ENCODE measurements at regions not wholly inside any gene's neighbourhood (a gene's known extent, or its start where the extent isn't known, plus 50 kb on each side); places are given as distances from the start of the nearest gene placed in this dataset.
"Not testable (repeated sequence)": the region's sequence is repeated elsewhere in the genome, so short reads cannot be mapped to it uniquely, and the experiment has no call there.

DNA sequence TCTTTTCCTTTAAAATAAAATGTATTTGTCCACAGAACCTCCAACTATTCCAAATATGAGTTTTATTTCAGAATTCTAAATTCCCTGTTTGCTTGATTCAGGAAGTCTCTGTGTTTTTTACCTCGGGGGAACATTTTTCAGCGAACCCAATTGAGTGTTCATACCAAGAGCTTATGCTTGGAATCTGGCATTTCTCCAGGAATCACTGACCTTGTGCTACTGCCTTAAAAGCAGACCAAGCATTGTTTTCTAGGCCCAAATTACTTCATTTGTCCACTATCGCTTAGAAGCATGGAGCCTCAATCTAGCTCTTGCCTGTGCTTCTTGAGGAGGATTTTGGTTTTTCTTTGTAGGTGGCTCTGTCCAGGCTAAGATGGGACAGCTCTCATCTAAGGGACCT is 59.4 kb downstream of the EBLN1 start:
- no peak overlapping the region for H3K4me3 Mint-ChIP-seq
- H3K27me3 Mint-ChIP-seq (ENCODE audit: low read depth), result no peaks in the 10 kb centered on the region
- H3K4me1 Mint-ChIP-seq (ENCODE audit: low read depth), result peaks cover 9% of the 10 kb centered on the region
- H3K9me3 Mint-ChIP-seq, result peaks cover 0 to 5% of the 10 kb centered on the region in 2 donors
- H3K27ac Mint-ChIP-seq, result no peak overlapping the region
- H3K36me3 Mint-ChIP-seq (ENCODE audit: insufficient read depth in 2 of 2), result no peaks in the 10 kb centered on the region
- no peak for ATAC-seq (replicated peaks in 1 of 2)
- no peak for DNase-seq

DNA sequence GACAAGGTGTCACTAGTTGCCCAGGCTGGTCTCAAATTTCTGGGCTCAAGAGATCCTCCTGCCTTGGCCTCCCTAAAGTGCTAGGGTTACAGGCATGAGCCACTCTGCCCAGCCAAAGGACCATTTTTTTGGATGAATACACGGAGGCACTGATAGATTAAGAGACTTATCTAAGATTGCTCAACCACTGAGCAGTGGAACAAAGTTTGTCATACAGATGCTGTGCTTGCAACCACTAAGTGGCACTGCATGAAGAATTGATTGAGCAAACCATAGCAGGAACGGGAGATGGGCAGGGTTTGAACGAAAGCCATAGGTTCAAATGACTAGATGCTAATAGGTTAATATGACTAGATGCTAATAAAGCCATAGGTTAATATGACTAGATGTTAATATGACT is 61.1 kb downstream of the EBLN1 start:
- peaks cover under 1% of the 10 kb centered on the region for H3K27me3 Mint-ChIP-seq (ENCODE audit: low read depth)
- DNase-seq (no peak), ATAC-seq (replicated peaks in 1 of 2) (no peak)
- no peak overlapping the region for H3K27ac Mint-ChIP-seq
- H3K4me3 Mint-ChIP-seq, result no peak overlapping the region
- H3K4me1 Mint-ChIP-seq (ENCODE audit: low read depth), result peaks cover 9% of the 10 kb centered on the region
- peaks cover 1% of the 10 kb centered on the region in 2 donors for H3K36me3 Mint-ChIP-seq (ENCODE audit: insufficient read depth in 2 of 2)
- peaks cover 2 to 4% of the 10 kb centered on the region in 2 donors for H3K9me3 Mint-ChIP-seq

GRCh38 chr10:22152403-22152802 is 65.4 kb downstream of the EBLN1 start:
- H3K9me3 Mint-ChIP-seq, result peaks cover 7 to 8% of the 10 kb centered on the region in 2 donors
- DNase-seq (no peak), ATAC-seq (replicated peaks in 1 of 2) (no peak)
- H3K4me1 Mint-ChIP-seq (ENCODE audit: low read depth), result no peaks in the 10 kb centered on the region
- no peak overlapping the region for H3K4me3 Mint-ChIP-seq
- H3K27me3 Mint-ChIP-seq (ENCODE audit: low read depth), result peaks cover 28% of the 10 kb centered on the region
- H3K27ac Mint-ChIP-seq, result no peak overlapping the region
- peaks cover 1 to 4% of the 10 kb centered on the region in 2 donors for H3K36me3 Mint-ChIP-seq (ENCODE audit: insufficient read depth in 2 of 2)

DNA sequence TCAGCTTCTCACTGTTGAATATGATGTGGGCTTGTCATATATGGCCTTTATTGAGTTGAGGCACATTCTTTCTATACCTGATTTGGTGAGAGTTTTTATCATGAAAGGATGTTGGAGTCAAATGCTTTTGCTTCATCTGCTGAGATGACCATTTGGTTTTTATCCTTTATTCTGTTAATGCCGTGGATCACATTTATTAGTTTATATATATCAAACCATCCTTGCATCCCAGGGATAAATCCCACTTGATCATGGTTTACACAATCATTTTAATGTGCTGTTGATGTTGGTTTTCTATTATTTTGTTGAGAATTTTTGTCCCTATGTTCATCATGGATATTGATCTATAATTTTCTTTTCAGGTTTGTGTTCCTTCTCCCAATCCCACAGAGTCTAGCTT is 67.0 kb downstream of the EBLN1 start:
- no peak for DNase-seq
- ATAC-seq (replicated peaks in 1 of 2), result no peak
- Mint-ChIP-seq H3K36me3 (ENCODE audit: insufficient read depth in 2 of 2) (peaks cover 1 to 4% of the 10 kb centered on the region in 2 donors), H3K4me3 (no peak overlapping the region), H3K4me1 (ENCODE audit: low read depth) (no peaks in the 10 kb centered on the region), H3K27me3 (ENCODE audit: low read depth) (peaks cover 37% of the 10 kb centered on the region), H3K27ac (no peak overlapping the region), H3K9me3 (peaks cover 7 to 12% of the 10 kb centered on the region in 2 donors)

DNA sequence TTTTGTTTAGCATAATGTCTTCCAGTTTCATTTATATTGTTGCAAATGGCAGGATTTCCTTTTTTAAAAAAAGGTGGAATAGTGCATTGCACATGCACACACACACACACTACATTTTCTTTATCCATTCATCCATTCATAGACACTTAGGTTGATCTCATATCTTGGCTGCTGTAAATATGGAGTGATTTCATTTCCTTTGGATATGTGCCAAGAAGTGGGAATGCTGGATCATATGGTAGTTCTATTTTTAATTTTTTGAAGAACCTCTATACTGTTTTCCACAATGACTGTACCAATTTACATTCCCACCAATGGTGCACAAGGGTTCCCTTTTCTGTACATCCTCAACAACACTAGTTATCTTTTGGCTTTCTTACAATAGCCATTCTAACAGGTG is 68.9 kb downstream of the EBLN1 start:
- Mint-ChIP-seq H3K4me3 (no peak overlapping the region), H3K4me1 (ENCODE audit: low read depth) (no peaks in the 10 kb centered on the region), H3K27ac (no peak overlapping the region), H3K36me3 (ENCODE audit: insufficient read depth in 2 of 2) (peaks cover 1 to 4% of the 10 kb centered on the region in 2 donors), H3K9me3 (peaks cover 7 to 12% of the 10 kb centered on the region in 2 donors), H3K27me3 (ENCODE audit: low read depth) (peaks cover 37% of the 10 kb centered on the region)
- no peak for DNase-seq
- ATAC-seq (replicated peaks in 1 of 2), result no peak

GRCh38 chr10:22145873-22146272 is 71.9 kb downstream of the EBLN1 start:
- not testable (repeated sequence) for ATAC-seq (replicated peaks in 1 of 2); H3K4me1 Mint-ChIP-seq (ENCODE audit: low read depth); H3K36me3 Mint-ChIP-seq (ENCODE audit: insufficient read depth in 2 of 2); H3K9me3 Mint-ChIP-seq; DNase-seq; H3K4me3 Mint-ChIP-seq; H3K27ac Mint-ChIP-seq
- peaks cover 28% of the 10 kb centered on the region for H3K27me3 Mint-ChIP-seq (ENCODE audit: low read depth)

DNA sequence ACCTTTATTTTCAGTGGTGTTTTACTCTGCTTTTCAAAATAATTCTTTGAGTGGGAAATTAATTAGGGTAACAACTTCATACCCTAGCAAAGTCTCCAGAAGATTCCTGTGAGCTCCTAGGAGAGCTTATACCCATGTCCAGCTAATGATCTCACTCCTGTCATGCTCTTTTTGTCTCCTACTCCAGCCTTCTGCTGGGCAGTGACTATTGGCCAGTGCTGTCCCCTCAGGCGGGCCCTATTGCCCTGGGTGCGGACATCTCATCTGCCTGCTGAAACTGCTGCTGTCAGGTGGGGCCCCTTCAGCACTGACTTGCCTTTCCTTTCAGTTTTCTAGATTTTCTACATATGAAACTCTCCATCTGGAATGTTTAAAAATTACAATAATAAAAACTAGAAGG is 80.3 kb downstream of the EBLN1 start:
- H3K4me1 Mint-ChIP-seq (ENCODE audit: low read depth), result peaks cover 12% of the 10 kb centered on the region
- no peak for ATAC-seq (replicated peaks in 1 of 2)
- peaks cover 8% of the 10 kb centered on the region for H3K27me3 Mint-ChIP-seq (ENCODE audit: low read depth)

GRCh38 chr10:22135591-22135990 is 82.2 kb downstream of the EBLN1 start:
- DNase-seq, result no peak
- Mint-ChIP-seq H3K36me3 (ENCODE audit: insufficient read depth in 2 of 2) (no peaks in the 10 kb centered on the region), H3K27me3 (ENCODE audit: low read depth) (peaks cover 8% of the 10 kb centered on the region), H3K9me3 (no peaks in the 10 kb centered on the region), H3K27ac (no peak overlapping the region), H3K4me1 (ENCODE audit: low read depth) (peaks cover 12% of the 10 kb centered on the region), H3K4me3 (no peak overlapping the region)
- ATAC-seq (replicated peaks in 1 of 2), result no peak

More for the DNA sequence above, 80.3 kb downstream of the EBLN1 start:
- no peak for DNase-seq
- no peaks in the 10 kb centered on the region for H3K9me3 Mint-ChIP-seq
- no peak overlapping the region for H3K27ac Mint-ChIP-seq
- no peak overlapping the region for H3K4me3 Mint-ChIP-seq
- no peaks in the 10 kb centered on the region for H3K36me3 Mint-ChIP-seq (ENCODE audit: insufficient read depth in 2 of 2)

GRCh38 chr10:22133749-22134624 is 83.8 kb downstream of the EBLN1 start:
- H3K27me3 Mint-ChIP-seq (ENCODE audit: low read depth), result peaks cover 15% of the 10 kb centered on the region
- H3K36me3 Mint-ChIP-seq (ENCODE audit: insufficient read depth in 2 of 2), result peaks cover 2 to 4% of the 10 kb centered on the region in 2 donors
- DNase-seq, result no peak
- peaks cover 1 to 2% of the 10 kb centered on the region in 2 donors for H3K9me3 Mint-ChIP-seq
- H3K27ac Mint-ChIP-seq, result no peak overlapping the region
- H3K4me1 Mint-ChIP-seq (ENCODE audit: low read depth), result peaks cover 12% of the 10 kb centered on the region
- no peak overlapping the region for H3K4me3 Mint-ChIP-seq
- no peak for ATAC-seq (replicated peaks in 1 of 2)

- not testable (repeated sequence) for ATAC-seq (replicated peaks in 1 of 2)
These were observed 87.0 kb downstream of the EBLN1 start for GRCh38 chr10:22130824-22131223.

DNA sequence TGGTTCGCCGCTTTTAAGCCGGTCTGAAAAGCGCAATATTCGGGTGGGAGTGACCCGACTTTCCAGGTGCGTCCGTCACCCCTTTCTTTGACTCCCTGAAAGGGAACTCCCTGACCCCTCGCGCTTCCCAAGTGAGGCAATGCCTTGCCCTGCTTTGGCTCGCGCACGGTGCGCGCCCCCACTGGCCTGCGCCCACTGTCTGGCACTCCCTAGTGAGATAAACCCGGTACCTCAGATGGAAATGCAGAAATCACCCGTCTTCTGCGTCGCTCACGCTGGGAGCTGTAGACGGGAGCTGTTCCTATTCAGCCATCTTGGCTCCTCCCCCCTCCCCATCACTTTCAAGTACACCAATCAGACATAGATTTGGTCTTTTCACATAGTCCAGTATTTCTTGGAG is 88.2 kb downstream of the EBLN1 start:
- not testable (repeated sequence) for DNase-seq; ATAC-seq (replicated peaks in 1 of 2); H3K27ac Mint-ChIP-seq; H3K9me3 Mint-ChIP-seq; H3K36me3 Mint-ChIP-seq (ENCODE audit: insufficient read depth in 2 of 2); H3K4me3 Mint-ChIP-seq
- peaks cover 12% of the 10 kb centered on the region for H3K4me1 Mint-ChIP-seq (ENCODE audit: low read depth)
- H3K27me3 Mint-ChIP-seq (ENCODE audit: low read depth), result peaks cover 15% of the 10 kb centered on the region

More at GRCh38 chr10:22130824-22131223, 87.0 kb downstream of the EBLN1 start:
- H3K4me1 Mint-ChIP-seq (ENCODE audit: low read depth), result peaks cover 12% of the 10 kb centered on the region
- not testable (repeated sequence) for H3K9me3 Mint-ChIP-seq; H3K27ac Mint-ChIP-seq; H3K4me3 Mint-ChIP-seq; DNase-seq; H3K36me3 Mint-ChIP-seq (ENCODE audit: insufficient read depth in 2 of 2)
- H3K27me3 Mint-ChIP-seq (ENCODE audit: low read depth), result peaks cover 15% of the 10 kb centered on the region

GRCh38 chr10:22121181-22121580 is 96.6 kb downstream of the EBLN1 start:
- not testable (repeated sequence) for DNase-seq; H3K27ac Mint-ChIP-seq; H3K4me1 Mint-ChIP-seq (ENCODE audit: low read depth); ATAC-seq (replicated peaks in 1 of 2); H3K4me3 Mint-ChIP-seq; H3K9me3 Mint-ChIP-seq; H3K27me3 Mint-ChIP-seq (ENCODE audit: low read depth); H3K36me3 Mint-ChIP-seq (ENCODE audit: insufficient read depth in 2 of 2)

DNA sequence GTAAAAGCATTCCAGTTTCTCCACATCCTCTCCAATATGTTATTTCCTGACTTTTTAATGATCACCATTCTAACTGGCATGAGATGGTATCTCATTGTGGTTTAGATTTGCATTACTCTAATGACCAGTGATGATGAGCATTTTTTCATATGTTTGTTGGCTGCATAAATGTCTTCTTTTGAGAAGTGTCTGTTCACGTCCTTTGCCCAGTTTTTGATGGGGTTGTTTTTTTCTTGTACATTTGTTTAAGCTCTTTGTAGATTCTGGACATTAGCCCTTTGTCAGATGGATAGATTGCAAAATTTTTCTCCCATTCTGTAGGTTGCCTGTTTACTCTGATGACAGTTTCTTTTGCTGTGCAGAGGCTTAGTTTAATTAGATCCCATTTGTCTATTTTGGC is 97.7 kb downstream of the EBLN1 start:
- not testable (repeated sequence) for H3K27ac Mint-ChIP-seq; DNase-seq; H3K4me1 Mint-ChIP-seq (ENCODE audit: low read depth); H3K4me3 Mint-ChIP-seq; H3K36me3 Mint-ChIP-seq (ENCODE audit: insufficient read depth in 2 of 2); ATAC-seq (replicated peaks in 1 of 2); H3K9me3 Mint-ChIP-seq
- peaks cover 11% of the 10 kb centered on the region for H3K27me3 Mint-ChIP-seq (ENCODE audit: low read depth)

DNA sequence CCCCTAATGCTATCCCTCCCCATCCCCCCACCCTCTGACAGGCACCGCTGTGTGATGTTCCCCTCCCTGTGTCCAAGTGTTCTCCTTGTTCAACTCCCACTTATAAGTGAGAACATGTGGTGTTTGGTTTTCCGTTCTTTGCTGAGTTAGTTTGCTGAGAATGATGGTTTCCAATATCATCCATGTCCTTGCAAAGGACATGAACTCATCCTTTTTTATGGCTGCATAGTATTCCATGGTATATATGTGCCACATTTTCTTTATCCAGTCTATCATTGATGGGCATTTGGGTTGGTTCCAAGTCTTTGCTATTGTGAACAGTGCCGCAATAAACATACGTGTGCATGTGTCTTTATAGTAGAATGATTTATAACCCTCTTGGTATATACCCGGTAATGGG is 98.2 kb downstream of the EBLN1 start:
- not testable (repeated sequence) for DNase-seq; ATAC-seq (replicated peaks in 1 of 2); H3K36me3 Mint-ChIP-seq (ENCODE audit: insufficient read depth in 2 of 2); H3K4me3 Mint-ChIP-seq; H3K27ac Mint-ChIP-seq; H3K4me1 Mint-ChIP-seq (ENCODE audit: low read depth); H3K9me3 Mint-ChIP-seq
- H3K27me3 Mint-ChIP-seq (ENCODE audit: low read depth), result peaks cover 11% of the 10 kb centered on the region

All from activated T-cell treated with anti-CD3 and anti-CD28 coated beads, Interleukin-2, amount 50 U/mL, for 72 hours (primary cell).